ENCODE measurements at regions not wholly inside any gene's neighbourhood (a gene's known extent, or its start where the extent isn't known, plus 50 kb on each side); places are given as distances from the start of the nearest gene placed in this dataset.

GRCh38 chr5:120999550-120999949, 535.5 kb downstream of the PRR16 start:
- Histone ChIP-seq H3K27me3 (ENCODE audit: control insufficient read depth in 2 of 2, insufficient read depth in 2 of 2, low read length in 2 of 2) (no peaks in the 10 kb centered on the region), H3K79me2 (ENCODE audit: control insufficient read depth, insufficient read depth, low read length) (no peaks in the 10 kb centered on the region), H3K9ac (ENCODE audit: insufficient read depth in 1 of 2, low read depth in 2 of 2, low read length in 2 of 2) (no peak overlapping the region), H3K9me1 (ENCODE audit: control insufficient read depth, insufficient read depth, low read length) (no peaks in the 10 kb centered on the region), H3K4me2 (ENCODE audit: insufficient read depth, low read length) (no peak overlapping the region), H4K20me1 (replicated peaks; ENCODE audit: control insufficient read depth, insufficient read depth, low read length) (no peaks in the 10 kb centered on the region), H3K4me3 (no peak overlapping the region), H2AFZ (ENCODE audit: low read depth, low read length) (no peak overlapping the region), H3K27ac (ENCODE audit: extremely low read depth, low read depth, low read length) (no peak overlapping the region), H3K36me3 (ENCODE audit: control insufficient read depth, insufficient read depth, low read length) (no peaks in the 10 kb centered on the region), H3K9me3 (replicated peaks; ENCODE audit: control insufficient read depth, insufficient read depth, low read depth, low read length) (no peaks in the 10 kb centered on the region), H3K4me1 (replicated peaks in 1 of 2; ENCODE audit: control insufficient read depth in 2 of 2, insufficient read depth in 2 of 2, low read length in 2 of 2) (no peaks in the 10 kb centered on the region)
- TF ChIP-seq, protein P1, sequence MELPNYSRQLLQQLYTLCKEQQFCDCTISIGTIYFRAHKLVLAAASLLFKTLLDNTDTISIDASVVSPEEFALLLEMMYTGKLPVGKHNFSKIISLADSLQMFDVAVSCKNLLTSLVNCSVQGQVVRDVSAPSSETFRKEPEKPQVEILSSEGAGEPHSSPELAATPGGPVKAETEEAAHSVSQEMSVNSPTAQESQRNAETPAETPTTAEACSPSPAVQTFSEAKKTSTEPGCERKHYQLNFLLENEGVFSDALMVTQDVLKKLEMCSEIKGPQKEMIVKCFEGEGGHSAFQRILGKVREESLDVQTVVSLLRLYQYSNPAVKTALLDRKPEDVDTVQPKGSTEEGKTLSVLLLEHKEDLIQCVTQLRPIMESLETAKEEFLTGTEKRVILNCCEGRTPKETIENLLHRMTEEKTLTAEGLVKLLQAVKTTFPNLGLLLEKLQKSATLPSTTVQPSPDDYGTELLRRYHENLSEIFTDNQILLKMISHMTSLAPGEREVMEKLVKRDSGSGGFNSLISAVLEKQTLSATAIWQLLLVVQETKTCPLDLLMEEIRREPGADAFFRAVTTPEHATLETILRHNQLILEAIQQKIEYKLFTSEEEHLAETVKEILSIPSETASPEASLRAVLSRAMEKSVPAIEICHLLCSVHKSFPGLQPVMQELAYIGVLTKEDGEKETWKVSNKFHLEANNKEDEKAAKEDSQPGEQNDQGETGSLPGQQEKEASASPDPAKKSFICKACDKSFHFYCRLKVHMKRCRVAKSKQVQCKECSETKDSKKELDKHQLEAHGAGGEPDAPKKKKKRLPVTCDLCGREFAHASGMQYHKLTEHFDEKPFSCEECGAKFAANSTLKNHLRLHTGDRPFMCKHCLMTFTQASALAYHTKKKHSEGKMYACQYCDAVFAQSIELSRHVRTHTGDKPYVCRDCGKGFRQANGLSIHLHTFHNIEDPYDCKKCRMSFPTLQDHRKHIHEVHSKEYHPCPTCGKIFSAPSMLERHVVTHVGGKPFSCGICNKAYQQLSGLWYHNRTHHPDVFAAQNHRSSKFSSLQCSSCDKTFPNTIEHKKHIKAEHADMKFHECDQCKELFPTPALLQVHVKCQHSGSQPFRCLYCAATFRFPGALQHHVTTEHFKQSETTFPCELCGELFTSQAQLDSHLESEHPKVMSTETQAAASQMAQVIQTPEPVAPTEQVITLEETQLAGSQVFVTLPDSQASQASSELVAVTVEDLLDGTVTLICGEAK (IDR thresholded peaks at IDR 0.05), result peak; percentile 72
- TF ChIP-seq, protein P1 (CRISPR knock-in tag; IDR thresholded peaks at IDR 0.05), result no peak
- no peak for TF ChIP-seq FIP1L1 (IDR thresholded peaks at IDR 0.05; ENCODE audit: low read depth, low read length, poor library complexity, severe bottlenecking)
- no TSS peak for BruUV-seq (replicated peaks)
- intact Hi-C loops (cut with micrococcal nuclease), result no loop called here
- FAIRE-seq (no peak), DNase-seq (ENCODE audit: extremely low read depth in 1 of 4, low spot score in 3 of 4) (no peak), ATAC-seq (no peak)
- CTCF ChIA-PET (ENCODE audit: low intra/inter-chr PET ratio), result no interaction called here
- POLR2A ChIA-PET, result no interaction called here
- in situ Hi-C loops (cut with MboI), result no loop called here

Data from K562 (cell line).